ENCODE measurements at regions not wholly inside any gene's neighbourhood (a gene's known extent, or its start where the extent isn't known, plus 50 kb on each side); places are given as distances from the start of the nearest gene placed in this dataset.

DNA sequence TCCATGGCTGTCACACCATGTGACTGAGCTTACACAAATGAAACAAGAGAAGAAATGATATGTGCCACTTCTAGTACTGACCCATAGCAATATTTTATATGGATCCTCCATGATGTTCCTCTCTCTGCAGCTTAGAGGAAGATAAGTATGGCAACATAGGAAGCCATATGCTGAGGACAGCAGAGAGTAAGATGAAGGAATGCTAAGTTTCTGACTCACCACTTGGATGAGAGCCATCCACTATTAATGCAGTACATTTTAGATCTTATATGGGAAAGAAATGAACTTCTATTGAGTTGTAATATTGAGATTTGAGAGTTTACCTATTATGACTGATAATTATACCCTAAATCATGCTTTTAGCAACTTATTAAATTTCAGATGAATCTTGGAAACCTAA lies 386.9 kb upstream of the MAOA start:
- Histone ChIP-seq H3K9ac (ENCODE audit: low read length) (no peak overlapping the region), H3K27me3 (ENCODE audit: low read depth, low read length) (no peaks in the 10 kb centered on the region), H3K4me3 (ENCODE audit: low read length) (no peak overlapping the region), H3K27ac (ENCODE audit: low read length) (no peak overlapping the region), H3K36me3 (replicated peaks; ENCODE audit: low read depth, low read length) (no peaks in the 10 kb centered on the region), H3K9me3 (ENCODE audit: insufficient read depth, low read length) (no peaks in the 10 kb centered on the region), H3K4me1 (ENCODE audit: low read length) (no peaks in the 10 kb centered on the region), H2AFZ (ENCODE audit: low read depth, low read length) (no peak overlapping the region), H3K4me2 (ENCODE audit: low read length) (no peak overlapping the region), H4K20me1 (ENCODE audit: insufficient read depth, low read length) (no peaks in the 10 kb centered on the region), H3K79me2 (ENCODE audit: low read length) (no peaks in the 10 kb centered on the region)
- TF ChIP-seq, protein P1, sequence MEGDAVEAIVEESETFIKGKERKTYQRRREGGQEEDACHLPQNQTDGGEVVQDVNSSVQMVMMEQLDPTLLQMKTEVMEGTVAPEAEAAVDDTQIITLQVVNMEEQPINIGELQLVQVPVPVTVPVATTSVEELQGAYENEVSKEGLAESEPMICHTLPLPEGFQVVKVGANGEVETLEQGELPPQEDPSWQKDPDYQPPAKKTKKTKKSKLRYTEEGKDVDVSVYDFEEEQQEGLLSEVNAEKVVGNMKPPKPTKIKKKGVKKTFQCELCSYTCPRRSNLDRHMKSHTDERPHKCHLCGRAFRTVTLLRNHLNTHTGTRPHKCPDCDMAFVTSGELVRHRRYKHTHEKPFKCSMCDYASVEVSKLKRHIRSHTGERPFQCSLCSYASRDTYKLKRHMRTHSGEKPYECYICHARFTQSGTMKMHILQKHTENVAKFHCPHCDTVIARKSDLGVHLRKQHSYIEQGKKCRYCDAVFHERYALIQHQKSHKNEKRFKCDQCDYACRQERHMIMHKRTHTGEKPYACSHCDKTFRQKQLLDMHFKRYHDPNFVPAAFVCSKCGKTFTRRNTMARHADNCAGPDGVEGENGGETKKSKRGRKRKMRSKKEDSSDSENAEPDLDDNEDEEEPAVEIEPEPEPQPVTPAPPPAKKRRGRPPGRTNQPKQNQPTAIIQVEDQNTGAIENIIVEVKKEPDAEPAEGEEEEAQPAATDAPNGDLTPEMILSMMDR (IDR thresholded peaks at IDR 0.05; ENCODE audit: low read depth, low read length), result no peak
- TF ChIP-seq EZH2phosphoT487 (IDR thresholded peaks at IDR 0.05; ENCODE audit: low read depth), result no peak

DNA sequence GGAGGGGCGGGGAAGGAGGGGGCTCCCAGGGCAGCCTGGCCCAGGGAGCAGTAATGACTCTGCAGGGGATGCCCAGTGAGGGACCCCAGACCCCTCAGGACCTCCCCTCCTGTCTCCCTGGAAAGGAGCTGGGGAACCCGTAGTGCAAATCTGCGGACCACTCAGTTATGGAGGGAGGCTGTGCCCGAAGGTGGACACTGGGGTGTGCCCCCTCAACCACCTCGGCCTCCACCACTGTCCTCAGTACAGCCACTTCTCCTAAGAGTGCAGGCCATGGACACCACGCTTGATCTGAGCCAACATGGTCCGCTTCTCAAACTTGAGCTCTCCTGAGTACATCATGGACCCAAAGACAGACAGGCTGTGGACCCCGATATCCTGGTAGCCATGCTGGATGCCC lies 378.2 kb upstream of the MAOA start:
- no peaks in the 10 kb centered on the region for H3K79me2 ChIP-seq (ENCODE audit: low read length)
- TF ChIP-seq, protein P1 (IDR thresholded peaks at IDR 0.05; ENCODE audit: low read depth, low read length), result no peak
- TF ChIP-seq EZH2phosphoT487 (IDR thresholded peaks at IDR 0.05; ENCODE audit: low read depth), result no peak
- H3K4me2 ChIP-seq (ENCODE audit: low read length), result no peak overlapping the region
- H2AFZ ChIP-seq (ENCODE audit: low read depth, low read length), result no peak overlapping the region
- no peak overlapping the region for H3K9ac ChIP-seq (ENCODE audit: low read length)
- no peaks in the 10 kb centered on the region for H3K4me1 ChIP-seq (ENCODE audit: low read length)
- H3K36me3 ChIP-seq (replicated peaks; ENCODE audit: low read depth, low read length), result no peaks in the 10 kb centered on the region
- H3K9me3 ChIP-seq (ENCODE audit: insufficient read depth, low read length), result no peaks in the 10 kb centered on the region
- no peaks in the 10 kb centered on the region for H4K20me1 ChIP-seq (ENCODE audit: insufficient read depth, low read length)
- H3K27me3 ChIP-seq (ENCODE audit: low read depth, low read length), result no peaks in the 10 kb centered on the region
- no peak overlapping the region for H3K27ac ChIP-seq (ENCODE audit: low read length)
- H3K4me3 ChIP-seq (ENCODE audit: low read length), result no peak overlapping the region

DNA sequence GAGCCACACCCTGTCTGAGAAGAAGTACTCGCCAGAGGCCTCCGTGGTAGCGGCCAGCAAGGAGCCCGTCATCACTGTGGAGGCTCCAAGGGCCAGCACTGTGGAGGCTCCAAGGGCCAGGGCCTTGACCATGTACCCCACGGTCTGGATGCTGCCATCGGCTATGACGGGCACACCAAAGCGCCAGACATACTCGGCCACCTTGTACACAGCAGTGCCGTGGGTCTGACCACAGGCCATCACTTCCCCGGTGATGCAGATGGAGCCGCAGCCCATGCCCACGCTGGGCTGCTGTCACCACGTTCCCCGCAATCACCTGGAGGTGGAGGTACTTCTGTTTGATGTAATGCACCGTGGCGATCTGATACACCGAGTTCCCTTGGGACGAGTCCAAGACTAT lies 377.7 kb upstream of the MAOA start:
- Histone ChIP-seq H3K36me3 (replicated peaks; ENCODE audit: low read depth, low read length) (no peaks in the 10 kb centered on the region), H3K4me1 (ENCODE audit: low read length) (no peaks in the 10 kb centered on the region), H3K79me2 (ENCODE audit: low read length) (no peaks in the 10 kb centered on the region), H3K4me2 (ENCODE audit: low read length) (no peak overlapping the region), H3K27ac (ENCODE audit: low read length) (no peak overlapping the region), H3K27me3 (ENCODE audit: low read depth, low read length) (no peaks in the 10 kb centered on the region), H4K20me1 (ENCODE audit: insufficient read depth, low read length) (no peaks in the 10 kb centered on the region), H2AFZ (ENCODE audit: low read depth, low read length) (no peak overlapping the region), H3K9me3 (ENCODE audit: insufficient read depth, low read length) (no peaks in the 10 kb centered on the region), H3K4me3 (ENCODE audit: low read length) (no peak overlapping the region), H3K9ac (ENCODE audit: low read length) (no peak overlapping the region)
- no peak for TF ChIP-seq EZH2phosphoT487 (IDR thresholded peaks at IDR 0.05; ENCODE audit: low read depth)
- TF ChIP-seq, protein P1 (IDR thresholded peaks at IDR 0.05; ENCODE audit: low read depth, low read length), result no peak

DNA sequence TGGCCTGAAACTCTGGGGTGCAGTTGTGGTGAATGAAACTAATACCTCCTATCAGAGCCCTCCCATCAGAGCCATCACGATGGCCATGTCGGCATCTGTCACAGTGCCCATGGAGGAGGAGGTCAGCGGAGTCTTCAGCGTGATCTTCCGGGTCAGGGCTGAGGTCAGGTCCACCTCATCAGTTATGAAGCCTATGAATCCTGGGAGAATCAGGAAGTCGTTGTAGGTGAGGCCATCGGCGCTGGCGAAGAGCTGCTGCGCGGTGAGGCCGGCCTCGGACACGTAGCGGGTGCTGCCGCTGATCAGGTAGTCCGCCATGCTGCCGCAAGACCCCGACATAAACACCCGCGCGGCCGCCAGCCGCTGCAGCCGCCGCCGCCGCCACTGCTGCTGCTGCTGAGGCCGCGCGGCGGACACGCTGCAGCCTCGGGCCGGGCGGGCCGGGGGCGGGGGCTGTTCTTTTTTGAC lies 376.7 kb upstream of the MAOA start:
- TF ChIP-seq, protein P1 (IDR thresholded peaks at IDR 0.05; ENCODE audit: low read depth, low read length), result no peak
- TF ChIP-seq EZH2phosphoT487 (IDR thresholded peaks at IDR 0.05; ENCODE audit: low read depth), result no peak
- no peaks in the 10 kb centered on the region for H3K27me3 ChIP-seq (ENCODE audit: low read depth, low read length)
- no peaks in the 10 kb centered on the region for H4K20me1 ChIP-seq (ENCODE audit: insufficient read depth, low read length)
- no peaks in the 10 kb centered on the region for H3K4me1 ChIP-seq (ENCODE audit: low read length)
- H3K27ac ChIP-seq (ENCODE audit: low read length), result no peak overlapping the region
- no peaks in the 10 kb centered on the region for H3K36me3 ChIP-seq (replicated peaks; ENCODE audit: low read depth, low read length)
- H3K9ac ChIP-seq (ENCODE audit: low read length), result no peak overlapping the region
- no peak overlapping the region for H3K4me3 ChIP-seq (ENCODE audit: low read length)
- H3K79me2 ChIP-seq (ENCODE audit: low read length), result no peaks in the 10 kb centered on the region
- no peak overlapping the region for H2AFZ ChIP-seq (ENCODE audit: low read depth, low read length)
- no peaks in the 10 kb centered on the region for H3K9me3 ChIP-seq (ENCODE audit: insufficient read depth, low read length)
- no peak overlapping the region for H3K4me2 ChIP-seq (ENCODE audit: low read length)
